Amniotic stem cell (primary cell): ENCODE measurements at regions not wholly inside any gene's neighbourhood (a gene's known extent, or its start where the extent isn't known, plus 50 kb on each side); places are given as distances from the start of the nearest gene placed in this dataset.
"Not testable (repeated sequence)": the region's sequence is repeated elsewhere in the genome, so short reads cannot be mapped to it uniquely, and the experiment has no call there.

Experiments used
- DNase-seq: peaks from one replicate; lab custom pipeline; 2025; lab: John Stamatoyannopoulos, UW

- no peak for DNase-seq
Observed at GRCh38 chr10:4230036-4230435, 445.0 kb upstream of the KLF6 start.

GRCh38 chr10:4229106-4229505 is 444.1 kb upstream of the KLF6 start:
- no peak for DNase-seq

GRCh38 chr10:4227586-4227985 is 442.6 kb upstream of the KLF6 start:
- DNase-seq = no peak

GRCh38 chr10:4226941-4227540 is 442.0 kb upstream of the KLF6 start:
- DNase-seq = no peak

GRCh38 chr10:4224178-4224577 is 439.2 kb upstream of the KLF6 start:
- no peak for DNase-seq

- DNase-seq = not testable (repeated sequence)
Observed at GRCh38 chr10:4221310-4221709, 436.3 kb upstream of the KLF6 start.

- no peak for DNase-seq
Observed at GRCh38 chr10:4219901-4220300, 434.9 kb upstream of the KLF6 start.

GRCh38 chr10:4217653-4218052 is 432.6 kb upstream of the KLF6 start:
- no peak for DNase-seq

- no peak for DNase-seq
Observed at GRCh38 chr10:4217187-4217586, 432.2 kb upstream of the KLF6 start.

- DNase-seq = no peak
Observed at GRCh38 chr10:4216726-4217125, 431.7 kb upstream of the KLF6 start.

GRCh38 chr10:4215963-4216575 is 431.1 kb upstream of the KLF6 start:
- DNase-seq = no peak

GRCh38 chr10:4215485-4215884 is 430.5 kb upstream of the KLF6 start:
- DNase-seq = no peak

- no peak for DNase-seq
Observed at GRCh38 chr10:4214908-4215307, 429.9 kb upstream of the KLF6 start.

- no peak for DNase-seq
Observed at GRCh38 chr10:4213441-4213840, 428.4 kb upstream of the KLF6 start.

- DNase-seq = no peak
Observed at GRCh38 chr10:4212111-4212630, 427.2 kb upstream of the KLF6 start.

GRCh38 chr10:4208499-4208898 is 423.5 kb upstream of the KLF6 start:
- DNase-seq = no peak

GRCh38 chr10:4205113-4205512 is 420.1 kb upstream of the KLF6 start:
- DNase-seq = no peak

GRCh38 chr10:4202938-4203337 is 417.9 kb upstream of the KLF6 start:
- DNase-seq = no peak

GRCh38 chr10:4201866-4202825 is 417.1 kb upstream of the KLF6 start:
- no peak for DNase-seq

GRCh38 chr10:4199196-4199595 is 414.2 kb upstream of the KLF6 start:
- no peak for DNase-seq

- no peak for DNase-seq
Observed at GRCh38 chr10:4198216-4198615, 413.2 kb upstream of the KLF6 start.

- DNase-seq = no peak
Observed at GRCh38 chr10:4197676-4198075, 412.7 kb upstream of the KLF6 start.
